Mesendoderm (in vitro differentiated cells): ENCODE measurements at regions not wholly inside any gene's neighbourhood (a gene's known extent, or its start where the extent isn't known, plus 50 kb on each side); places are given as distances from the start of the nearest gene placed in this dataset.

Experiments used
- DNase-seq: peaks from one replicate; pipeline ENCODE4 v3.0.0; 2013
- H2AK5ac ChIP-seq: 2 replicates; pipeline ENCODE4 v1.6.1; 2013; ENCODE audit warnings: low read length, inconsistent platforms
- H2BK120ac ChIP-seq: 2 replicates; pipeline ENCODE4 v1.6.1; 2013; ENCODE audit warnings: low read depth, mild to moderate bottlenecking, low read length, moderate library complexity, mixed read lengths
- H2BK15ac ChIP-seq: replicated peaks from 2 replicates; pipeline ENCODE4 v1.6.1; 2013; ENCODE audit warnings: low read depth, mild to moderate bottlenecking, moderate library complexity
- H2BK5ac ChIP-seq: 2 replicates; pipeline ENCODE4 v1.6.1; 2013; ENCODE audit warnings: low read length, inconsistent platforms
- H3K18ac ChIP-seq: 2 replicates; pipeline ENCODE4 v1.6.1; 2013; ENCODE audit warnings: mild to moderate bottlenecking, low read length, mixed read lengths
- H3K23ac ChIP-seq: one replicate; pipeline ENCODE4 v1.6.1; 2013; ENCODE audit warnings: low read length
- H3K27ac ChIP-seq: 2 replicates; pipeline ENCODE4 v1.5.1; 2013; ENCODE audit warnings: low read depth, mild to moderate bottlenecking, inconsistent platforms, low read length, moderate library complexity
- H3K27me3 ChIP-seq: 2 replicates; pipeline ENCODE4 v1.6.1; 2013; ENCODE audit warnings: low read length, control low read depth, mild to moderate bottlenecking, inconsistent platforms; ENCODE audit not compliant: insufficient read depth, poor library complexity
- H3K36me3 ChIP-seq: 2 replicates; pipeline ENCODE4 v1.6.1; 2013; ENCODE audit warnings: low read length, inconsistent platforms; ENCODE audit not compliant: control insufficient read depth, insufficient read depth
- H3K4ac ChIP-seq: one replicate; pipeline ENCODE4 v1.6.1; 2013; ENCODE audit warnings: low read depth, mild to moderate bottlenecking, low read length, moderate library complexity
- H3K4me1 ChIP-seq: 2 replicates; pipeline ENCODE4 v1.6.1; 2013; ENCODE audit warnings: low read depth, low read length, inconsistent platforms; ENCODE audit not compliant: control insufficient read depth
- H3K4me2 ChIP-seq: 2 replicates; pipeline ENCODE4 v1.6.1; 2013; ENCODE audit warnings: low read length
- H3K4me3 ChIP-seq: 2 replicates; pipeline ENCODE4 v1.5.1; 2013; ENCODE audit warnings: mild to moderate bottlenecking, low read length
- H3K56ac ChIP-seq: one replicate; pipeline ENCODE4 v1.6.1; 2013; ENCODE audit warnings: low read length
- H3K79me1 ChIP-seq: 2 replicates; pipeline ENCODE4 v1.6.1; 2013; ENCODE audit warnings: low read length, inconsistent platforms
- H3K79me2 ChIP-seq: 2 replicates; pipeline ENCODE4 v1.6.1; 2013; ENCODE audit warnings: mild to moderate bottlenecking, low read length; ENCODE audit not compliant: control insufficient read depth, insufficient read depth
- H3K9ac ChIP-seq: 2 replicates; pipeline ENCODE4 v1.6.1; 2013; ENCODE audit warnings: low read length, inconsistent platforms
- H4K5ac ChIP-seq: one replicate; pipeline ENCODE4 v1.6.1; 2013; ENCODE audit warnings: low read length
- H4K8ac ChIP-seq: one replicate; pipeline ENCODE4 v1.6.1; 2013; ENCODE audit warnings: low read depth, mild to moderate bottlenecking, control low read depth, low read length, moderate library complexity
- WGBS: extraction: QIAGEN DNeasy Blood & Tissue Kit; methylation state at CpG from one replicate; pipeline ENCODE4 v1.1.7; 2013; ENCODE audit warnings: low lambda C conversion rate, missing lambda C conversion rate; ENCODE audit not compliant: insufficient coverage; ENCODE audit errors: extremely low coverage; 5-methylcytosine and 5-hydroxymethylcytosine counted together

DNA sequence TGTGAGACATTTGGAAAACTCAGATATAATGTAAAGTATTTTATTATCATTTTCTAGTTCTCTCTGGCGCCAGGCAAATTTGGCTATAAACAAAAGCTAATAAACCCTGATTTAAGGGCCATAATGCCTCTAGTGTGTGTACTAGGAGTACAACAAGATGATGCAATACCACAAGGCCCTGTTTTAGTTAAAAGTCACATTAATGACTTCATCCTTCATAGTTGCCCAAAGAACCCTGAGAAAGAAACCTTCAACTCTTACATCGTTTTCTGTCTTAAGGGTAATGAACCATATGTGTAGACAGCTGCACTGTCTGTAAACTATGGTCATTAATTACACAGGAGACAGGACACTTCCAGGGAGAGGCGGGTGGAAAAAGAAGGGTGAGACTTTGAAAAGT lies 538.4 kb downstream of the FAM181B start:
- no peak overlapping the region for H3K4me2 ChIP-seq
- WGBS, result no CpG with 5 or more reads among the region's 3 CpGs
- no peak overlapping the region for H2BK15ac ChIP-seq
- H3K56ac ChIP-seq, result no peak overlapping the region
- H2BK5ac ChIP-seq, result no peak overlapping the region
- H4K5ac ChIP-seq, result no peak overlapping the region
- no peaks in the 10 kb centered on the region for H3K4me1 ChIP-seq
- H3K23ac ChIP-seq, result no peak overlapping the region
- DNase-seq, result no peak
- H2AK5ac ChIP-seq, result no peak overlapping the region
- H3K36me3 ChIP-seq, result no peaks in the 10 kb centered on the region
- no peak overlapping the region for H3K27ac ChIP-seq
- H3K18ac ChIP-seq, result no peak overlapping the region
- no peaks in the 10 kb centered on the region for H3K27me3 ChIP-seq
- no peak overlapping the region for H3K9ac ChIP-seq
- no peaks in the 10 kb centered on the region for H3K79me2 ChIP-seq
- no peak overlapping the region for H3K4me3 ChIP-seq
- H3K79me1 ChIP-seq, result no peaks in the 10 kb centered on the region
- no peak overlapping the region for H2BK120ac ChIP-seq
- H4K8ac ChIP-seq, result no peak overlapping the region
- H3K4ac ChIP-seq, result no peak overlapping the region

DNA sequence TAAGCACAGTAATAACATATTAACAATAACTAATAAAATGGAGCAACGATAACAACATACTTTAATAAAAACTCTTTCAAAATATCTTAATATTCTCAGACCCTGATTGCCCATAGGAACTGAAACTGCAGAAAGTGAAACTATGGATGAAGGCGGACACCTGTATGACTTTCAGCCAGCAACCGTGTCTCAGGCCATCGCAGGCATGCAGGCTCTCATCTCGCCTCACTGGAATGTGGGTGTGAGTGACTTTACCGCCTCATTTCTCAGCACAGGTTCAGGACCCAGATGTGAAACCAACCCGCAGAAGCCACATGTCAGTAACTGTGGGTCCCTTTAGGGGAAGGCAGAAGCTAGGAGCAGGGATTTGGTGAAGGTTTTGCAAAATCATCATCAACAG lies 539.1 kb downstream of the FAM181B start:
- H2BK15ac ChIP-seq, result no peak overlapping the region
- H3K56ac ChIP-seq, result no peak overlapping the region
- H3K36me3 ChIP-seq, result no peaks in the 10 kb centered on the region
- H3K4me1 ChIP-seq, result no peaks in the 10 kb centered on the region
- H3K4me2 ChIP-seq, result no peak overlapping the region
- 100% methylated on average over 1 of the region's 7 CpGs for whole genome bisulfite sequencing
- no peaks in the 10 kb centered on the region for H3K79me1 ChIP-seq
- H2BK120ac ChIP-seq, result no peak overlapping the region
- H2AK5ac ChIP-seq, result no peak overlapping the region
- no peak overlapping the region for H4K5ac ChIP-seq
- no peak overlapping the region for H4K8ac ChIP-seq
- H3K4me3 ChIP-seq, result no peak overlapping the region
- no peaks in the 10 kb centered on the region for H3K79me2 ChIP-seq
- no peak overlapping the region for H3K9ac ChIP-seq
- H3K27me3 ChIP-seq, result no peaks in the 10 kb centered on the region
- no peak overlapping the region for H3K23ac ChIP-seq
- H3K4ac ChIP-seq, result no peak overlapping the region
- DNase-seq, result peak; percentile 54
- H2BK5ac ChIP-seq, result no peak overlapping the region
- H3K18ac ChIP-seq, result no peak overlapping the region
- H3K27ac ChIP-seq, result no peak overlapping the region

DNA sequence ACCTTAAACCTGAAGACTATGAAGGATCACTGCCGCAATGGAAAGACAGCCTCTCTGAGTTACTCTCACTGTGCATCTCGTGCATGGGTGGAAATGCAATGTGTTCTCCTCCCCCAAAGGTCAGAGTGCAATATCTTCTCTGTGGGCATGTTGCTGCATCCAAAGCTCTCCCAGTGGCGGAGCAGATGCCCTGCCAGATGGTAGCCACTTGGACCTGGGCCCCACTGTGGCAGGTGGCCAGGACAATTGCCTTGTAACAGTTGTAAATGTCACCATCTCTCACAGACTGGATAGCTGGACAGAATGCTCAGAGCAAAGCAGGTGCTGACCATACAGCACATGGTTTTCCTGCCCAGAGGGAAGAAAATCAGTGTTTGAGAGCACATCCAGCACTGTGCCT lies 542.0 kb downstream of the FAM181B start:
- H3K27ac ChIP-seq, result no peak overlapping the region
- no peaks in the 10 kb centered on the region for H3K79me2 ChIP-seq
- no peaks in the 10 kb centered on the region for H3K4me1 ChIP-seq
- H3K23ac ChIP-seq, result no peak overlapping the region
- no peak overlapping the region for H2BK5ac ChIP-seq
- H4K8ac ChIP-seq, result no peak overlapping the region
- no peak overlapping the region for H3K9ac ChIP-seq
- DNase-seq, result no peak
- no peak overlapping the region for H3K4me3 ChIP-seq
- no peak overlapping the region for H4K5ac ChIP-seq
- no peak overlapping the region for H3K18ac ChIP-seq
- H3K4ac ChIP-seq, result no peak overlapping the region
- H2AK5ac ChIP-seq, result no peak overlapping the region
- H2BK15ac ChIP-seq, result no peak overlapping the region
- no peaks in the 10 kb centered on the region for H3K36me3 ChIP-seq
- H3K27me3 ChIP-seq, result no peaks in the 10 kb centered on the region
- no peak overlapping the region for H2BK120ac ChIP-seq
- no peaks in the 10 kb centered on the region for H3K79me1 ChIP-seq
- WGBS, result no CpG with 5 or more reads among the region's 3 CpGs
- no peak overlapping the region for H3K4me2 ChIP-seq
- no peak overlapping the region for H3K56ac ChIP-seq

DNA sequence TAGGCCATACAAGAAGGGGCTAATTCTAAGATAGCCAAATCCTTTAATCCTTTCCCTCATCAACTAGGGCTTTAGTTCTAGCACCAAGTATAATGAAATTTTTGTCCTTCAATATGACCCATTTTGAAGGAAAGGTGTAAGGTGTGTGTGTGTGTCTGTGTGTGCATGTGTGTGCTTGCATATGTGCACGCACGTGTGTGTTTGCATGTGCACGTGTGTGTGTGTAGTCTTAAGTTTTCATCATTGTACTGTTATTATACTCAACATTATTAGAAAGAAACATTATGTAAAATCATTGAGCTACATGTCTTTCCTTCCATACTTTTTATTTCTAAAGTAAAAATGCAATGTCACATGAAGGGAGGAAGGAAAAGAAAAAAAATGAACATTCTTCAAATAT lies 547.7 kb downstream of the FAM181B start:
- Histone ChIP-seq H3K4me3 (no peak overlapping the region), H4K5ac (no peak overlapping the region), H3K56ac (no peak overlapping the region), H4K8ac (no peak overlapping the region), H2BK120ac (no peak overlapping the region), H2BK5ac (no peak overlapping the region), H3K79me2 (no peaks in the 10 kb centered on the region), H2AK5ac (no peak overlapping the region), H3K23ac (no peak overlapping the region), H3K4me1 (no peaks in the 10 kb centered on the region), H3K36me3 (no peaks in the 10 kb centered on the region), H3K27me3 (no peaks in the 10 kb centered on the region), H3K9ac (no peak overlapping the region), H3K27ac (no peak overlapping the region), H3K4ac (no peak overlapping the region), H3K18ac (no peak overlapping the region), H3K4me2 (no peak overlapping the region), H3K79me1 (no peaks in the 10 kb centered on the region), H2BK15ac (no peak overlapping the region)
- DNase-seq, result no peak
- WGBS, result no CpG with 5 or more reads among the region's 3 CpGs

DNA sequence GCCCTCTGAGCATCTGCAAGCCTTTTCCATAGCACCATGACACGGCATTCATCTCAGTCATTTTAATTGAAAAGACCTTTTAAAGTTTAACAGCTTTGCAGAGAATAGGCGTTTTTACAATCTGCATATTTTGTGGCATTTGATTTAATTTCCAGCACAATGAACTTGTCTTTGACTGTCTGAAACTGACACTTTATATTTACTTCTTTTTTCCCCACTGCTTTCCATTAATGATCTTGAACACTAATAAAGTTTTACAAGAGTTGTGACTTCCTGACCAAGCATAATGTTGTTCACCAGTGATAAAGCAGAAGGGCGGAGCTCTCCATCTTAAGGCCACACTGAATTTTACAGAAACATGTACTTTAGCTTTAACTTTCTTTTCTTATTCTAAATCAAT lies 548.7 kb downstream of the FAM181B start:
- H3K23ac ChIP-seq, result no peak overlapping the region
- H2BK120ac ChIP-seq, result no peak overlapping the region
- H4K5ac ChIP-seq, result no peak overlapping the region
- H3K27me3 ChIP-seq, result no peaks in the 10 kb centered on the region
- DNase-seq, result no peak
- H3K4me1 ChIP-seq, result no peaks in the 10 kb centered on the region
- H3K56ac ChIP-seq, result no peak overlapping the region
- H3K79me2 ChIP-seq, result no peaks in the 10 kb centered on the region
- no peaks in the 10 kb centered on the region for H3K36me3 ChIP-seq
- no peak overlapping the region for H2AK5ac ChIP-seq
- WGBS, result no CpG with 5 or more reads among the region's 3 CpGs
- H3K79me1 ChIP-seq, result no peaks in the 10 kb centered on the region
- no peak overlapping the region for H3K4me3 ChIP-seq
- H2BK5ac ChIP-seq, result no peak overlapping the region
- no peak overlapping the region for H3K9ac ChIP-seq
- H3K27ac ChIP-seq, result no peak overlapping the region
- no peak overlapping the region for H3K4ac ChIP-seq
- no peak overlapping the region for H3K18ac ChIP-seq
- no peak overlapping the region for H4K8ac ChIP-seq
- no peak overlapping the region for H3K4me2 ChIP-seq
- no peak overlapping the region for H2BK15ac ChIP-seq

DNA sequence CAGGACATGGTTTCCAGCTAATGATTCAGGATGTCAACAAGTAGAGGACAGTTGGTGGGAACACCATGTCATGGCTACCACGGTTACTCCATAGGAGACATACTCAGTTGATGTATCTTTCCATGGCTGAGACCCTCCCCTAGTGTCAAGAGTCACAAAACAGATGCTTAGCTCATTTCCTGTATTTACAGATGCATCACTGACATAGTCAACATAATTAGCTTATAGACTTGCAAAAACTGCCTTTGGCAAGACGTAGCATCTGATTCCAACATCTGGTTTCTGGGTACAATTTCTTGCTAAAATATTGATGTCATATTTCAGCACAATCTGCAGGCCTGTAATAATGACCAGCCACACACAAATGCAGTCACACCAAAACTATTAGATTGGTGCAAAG lies 550.3 kb downstream of the FAM181B start:
- H3K79me2 ChIP-seq, result no peaks in the 10 kb centered on the region
- WGBS, result no CpG with 5 or more reads among the region's 2 CpGs
- H3K4me2 ChIP-seq, result no peak overlapping the region
- H3K27ac ChIP-seq, result no peak overlapping the region
- H3K23ac ChIP-seq, result no peak overlapping the region
- no peak overlapping the region for H4K8ac ChIP-seq
- H2AK5ac ChIP-seq, result no peak overlapping the region
- no peak overlapping the region for H3K56ac ChIP-seq
- H2BK120ac ChIP-seq, result no peak overlapping the region
- H4K5ac ChIP-seq, result no peak overlapping the region
- no peaks in the 10 kb centered on the region for H3K36me3 ChIP-seq
- no peaks in the 10 kb centered on the region for H3K27me3 ChIP-seq
- no peak overlapping the region for H3K4me3 ChIP-seq
- no peak overlapping the region for H3K9ac ChIP-seq
- no peak overlapping the region for H3K18ac ChIP-seq
- no peaks in the 10 kb centered on the region for H3K4me1 ChIP-seq
- H3K4ac ChIP-seq, result no peak overlapping the region
- H2BK15ac ChIP-seq, result no peak overlapping the region
- H2BK5ac ChIP-seq, result no peak overlapping the region
- peak; percentile 2 for DNase-seq
- H3K79me1 ChIP-seq, result no peaks in the 10 kb centered on the region
